Neural progenitor cell (in vitro differentiated cells): ENCODE measurements at regions not wholly inside any gene's neighbourhood (a gene's known extent, or its start where the extent isn't known, plus 50 kb on each side); places are given as distances from the start of the nearest gene placed in this dataset.

Experiments
- EZH2 ChIP-seq: fragments of 200-600 bp; sonication (generic); IDR thresholded peaks from 2 replicates; pipeline ENCODE4 v1.6.1; 2017; ENCODE audit warnings: antibody characterized with exemption, mild to moderate bottlenecking, moderate library complexity
- EZH2phosphoT487 ChIP-seq: fragments of 200-600 bp; sonication (generic); IDR thresholded peaks from 2 replicates; pipeline ENCODE4 v1.6.1; 2017; ENCODE audit warnings: antibody characterized with exemption
- TF ChIP-seq, protein P1 (sequence below): fragments of 200-600 bp; sonication (generic); IDR thresholded peaks from 2 replicates; pipeline ENCODE4 v1.5.1; 2017; ENCODE audit warnings: antibody characterized with exemption, mild to moderate bottlenecking

DNA sequence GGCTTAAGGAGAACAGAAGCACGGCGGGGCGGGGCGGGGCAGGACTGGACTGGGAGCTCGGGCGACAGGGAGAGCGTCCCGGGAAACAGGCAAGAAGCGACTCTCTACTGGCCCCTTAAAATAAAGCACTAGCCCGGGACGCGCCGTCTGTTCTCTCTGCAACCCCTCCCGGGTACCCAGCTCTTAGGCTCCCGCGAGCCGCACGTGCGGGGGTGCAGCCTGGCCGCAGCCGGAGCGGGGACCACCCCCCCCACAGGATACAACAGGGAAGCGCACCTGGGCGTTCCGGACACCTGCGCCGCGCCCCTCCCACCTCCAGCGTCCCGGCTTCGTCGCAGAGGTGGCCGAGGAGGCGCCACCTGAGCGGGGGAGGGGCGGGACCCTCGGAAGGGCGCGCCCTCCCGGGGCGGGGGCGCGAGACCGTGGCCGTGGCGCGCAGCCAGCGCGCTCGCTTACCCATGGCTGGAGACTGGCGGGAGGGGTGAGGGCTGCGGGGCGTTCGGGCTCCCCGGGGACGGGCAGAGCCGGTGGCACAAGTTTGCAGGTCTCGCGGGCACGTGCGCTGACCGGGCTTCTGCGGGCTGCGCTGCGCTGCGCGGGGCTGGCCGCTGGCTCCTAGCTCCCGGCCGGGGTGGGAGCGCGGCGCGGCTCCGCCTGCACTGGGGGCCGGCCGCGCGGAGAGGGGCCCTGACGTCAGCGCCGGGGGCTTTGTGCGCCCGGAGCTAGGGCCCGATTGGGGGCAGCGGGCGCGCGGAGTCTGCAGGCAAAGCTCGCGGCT lies 91.5 kb downstream of the GEMIN8 start:
- TF ChIP-seq, protein P1, sequence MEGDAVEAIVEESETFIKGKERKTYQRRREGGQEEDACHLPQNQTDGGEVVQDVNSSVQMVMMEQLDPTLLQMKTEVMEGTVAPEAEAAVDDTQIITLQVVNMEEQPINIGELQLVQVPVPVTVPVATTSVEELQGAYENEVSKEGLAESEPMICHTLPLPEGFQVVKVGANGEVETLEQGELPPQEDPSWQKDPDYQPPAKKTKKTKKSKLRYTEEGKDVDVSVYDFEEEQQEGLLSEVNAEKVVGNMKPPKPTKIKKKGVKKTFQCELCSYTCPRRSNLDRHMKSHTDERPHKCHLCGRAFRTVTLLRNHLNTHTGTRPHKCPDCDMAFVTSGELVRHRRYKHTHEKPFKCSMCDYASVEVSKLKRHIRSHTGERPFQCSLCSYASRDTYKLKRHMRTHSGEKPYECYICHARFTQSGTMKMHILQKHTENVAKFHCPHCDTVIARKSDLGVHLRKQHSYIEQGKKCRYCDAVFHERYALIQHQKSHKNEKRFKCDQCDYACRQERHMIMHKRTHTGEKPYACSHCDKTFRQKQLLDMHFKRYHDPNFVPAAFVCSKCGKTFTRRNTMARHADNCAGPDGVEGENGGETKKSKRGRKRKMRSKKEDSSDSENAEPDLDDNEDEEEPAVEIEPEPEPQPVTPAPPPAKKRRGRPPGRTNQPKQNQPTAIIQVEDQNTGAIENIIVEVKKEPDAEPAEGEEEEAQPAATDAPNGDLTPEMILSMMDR: no peak
- no peak for TF ChIP-seq EZH2
- TF ChIP-seq EZH2phosphoT487: no peak
